SU-DHL-6 (cell line): ENCODE measurements at regions not wholly inside any gene's neighbourhood (a gene's known extent, or its start where the extent isn't known, plus 50 kb on each side); places are given as distances from the start of the nearest gene placed in this dataset.

Source experiments
- H2AFZ ChIP-seq: fragments of 200-600 bp; sonication (generic); 2 replicates; pipeline ENCODE4 v1.6.1; 2014; ENCODE audit warnings: low read depth, mild to moderate bottlenecking, moderate library complexity, mixed read lengths, antibody characterized with exemption, low read length; ENCODE audit not compliant: severe bottlenecking
- H3F3A ChIP-seq: fragments of 200-600 bp; shearing (Covaris generic); 2 replicates; pipeline ENCODE4 v1.6.0; 2016; ENCODE audit warnings: antibody characterized with exemption, mild to moderate bottlenecking; ENCODE audit not compliant: insufficient read depth
- H3K27ac ChIP-seq: fragments of 200-600 bp; sonication (generic); 2 replicates; pipeline ENCODE4 v1.5.1; 2016; ENCODE audit warnings: low read depth, mild to moderate bottlenecking, low read length, moderate library complexity, mixed read lengths
- H3K27me3 ChIP-seq: fragments of 200-600 bp; sonication (generic), shearing (Covaris generic); 2 replicates; pipeline ENCODE4 v1.6.0; 2014; ENCODE audit warnings: mild to moderate bottlenecking, low read length
- H3K36me3 ChIP-seq: fragments of 200-600 bp; sonication (generic); 2 replicates; pipeline ENCODE4 v1.6.1; 2014; ENCODE audit warnings: mild to moderate bottlenecking, low read length, mixed read lengths
- H3K4me2 ChIP-seq: fragments of 300-600, 200-600 bp; shearing (Covaris generic), sonication (generic); 2 replicates; pipeline ENCODE4 v1.6.0; 2014; ENCODE audit warnings: low read length, low read depth, mild to moderate bottlenecking; ENCODE audit not compliant: poor library complexity, severe bottlenecking
- H3K4me3 ChIP-seq: fragments of 200-600 bp; sonication (generic); 2 replicates; pipeline ENCODE4 v1.5.1; 2014; ENCODE audit warnings: antibody characterized with exemption, low read length, mild to moderate bottlenecking, mixed read lengths; ENCODE audit not compliant: insufficient read depth, poor library complexity, severe bottlenecking
- H3K79me2 ChIP-seq: fragments of 200-600 bp; sonication (generic); 2 replicates; pipeline ENCODE4 v1.6.1; 2014; ENCODE audit warnings: mild to moderate bottlenecking, low read length, moderate library complexity; ENCODE audit not compliant: insufficient read depth
- H3K9ac ChIP-seq: fragments of 200-600 bp; sonication (generic); 2 replicates; pipeline ENCODE4 v1.7.0; 2014; ENCODE audit warnings: mild to moderate bottlenecking, low read length
- H3K9me2 ChIP-seq: fragments of 200-600 bp; sonication (generic); replicated peaks from 2 replicates; pipeline ENCODE4 v1.6.1; 2014; ENCODE audit warnings: low read length; ENCODE audit not compliant: insufficient read depth
- H3K9me3 ChIP-seq: fragments of 200-600 bp; sonication (generic); 2 replicates; pipeline ENCODE4 v1.6.1; 2014; ENCODE audit warnings: low read length, mixed read lengths; ENCODE audit not compliant: insufficient read depth
- H4K20me1 ChIP-seq: fragments of 200-600 bp; sonication (generic); 2 replicates; pipeline ENCODE4 v1.6.1; 2014; ENCODE audit warnings: low read depth, mild to moderate bottlenecking, antibody characterized with exemption, low read length, moderate library complexity, mixed read lengths
- EZH2phosphoT487 ChIP-seq: fragments of 200-600 bp; sonication (generic), shearing (Covaris generic); conservative IDR thresholded peaks from 2 replicates; pipeline ENCODE4 v1.6.1; 2018; ENCODE audit warnings: mild to moderate bottlenecking, antibody characterized with exemption, low read length, moderate library complexity, mixed read lengths
- TF ChIP-seq, protein P1 (sequence below): fragments of 200-600 bp; sonication (generic); IDR thresholded peaks from one replicate; pipeline ENCODE4 v1.5.1; 2017; ENCODE audit warnings: antibody characterized with exemption, mild to moderate bottlenecking, low read length, moderate library complexity; ENCODE audit not compliant: insufficient read depth, poor library complexity, severe bottlenecking

GRCh38 chr5:106690585-106690984, 980.2 kb downstream of the EFNA5 start:
- Histone ChIP-seq H2AFZ (no peak overlapping the region), H3K9me2 (no peaks in the 10 kb centered on the region), H3K9me3 (no peaks in the 10 kb centered on the region)

DNA sequence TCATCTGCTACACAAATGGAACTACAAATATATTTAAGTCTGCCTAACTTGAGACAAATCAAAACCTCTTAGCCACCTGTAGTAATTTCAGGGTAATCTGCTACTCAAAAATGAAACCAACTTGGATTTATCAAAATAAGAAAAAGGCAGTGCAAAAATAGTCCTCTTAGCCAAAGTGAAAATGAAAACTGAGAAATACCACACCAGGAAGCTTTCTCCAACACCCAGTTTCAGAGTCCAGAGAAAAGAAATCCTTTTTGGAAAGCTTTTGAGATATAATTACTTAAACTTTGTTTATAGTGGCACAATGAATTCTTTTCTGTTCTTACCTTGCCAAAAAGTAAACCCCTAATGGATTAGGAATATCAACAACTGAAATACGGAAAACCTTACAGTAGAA, 990.4 kb downstream of the EFNA5 start:
- H3K4me2 ChIP-seq, result peak overlapping the region; percentile 43
- H3K79me2 ChIP-seq, result no peaks in the 10 kb centered on the region
- H3K27me3 ChIP-seq, result no peaks in the 10 kb centered on the region
- H3K36me3 ChIP-seq, result no peaks in the 10 kb centered on the region
- no peaks in the 10 kb centered on the region for H3K9me3 ChIP-seq
- H3K27ac ChIP-seq, result no peak overlapping the region
- H2AFZ ChIP-seq, result peak overlapping the region; percentile 39
- H3K9me2 ChIP-seq, result no peaks in the 10 kb centered on the region
- peak overlapping the region; percentile 10 for H3K4me3 ChIP-seq
- H3K9ac ChIP-seq, result no peak overlapping the region
- H4K20me1 ChIP-seq, result no peaks in the 10 kb centered on the region
- no peaks in the 10 kb centered on the region for H3F3A ChIP-seq
- TF ChIP-seq, protein P1, sequence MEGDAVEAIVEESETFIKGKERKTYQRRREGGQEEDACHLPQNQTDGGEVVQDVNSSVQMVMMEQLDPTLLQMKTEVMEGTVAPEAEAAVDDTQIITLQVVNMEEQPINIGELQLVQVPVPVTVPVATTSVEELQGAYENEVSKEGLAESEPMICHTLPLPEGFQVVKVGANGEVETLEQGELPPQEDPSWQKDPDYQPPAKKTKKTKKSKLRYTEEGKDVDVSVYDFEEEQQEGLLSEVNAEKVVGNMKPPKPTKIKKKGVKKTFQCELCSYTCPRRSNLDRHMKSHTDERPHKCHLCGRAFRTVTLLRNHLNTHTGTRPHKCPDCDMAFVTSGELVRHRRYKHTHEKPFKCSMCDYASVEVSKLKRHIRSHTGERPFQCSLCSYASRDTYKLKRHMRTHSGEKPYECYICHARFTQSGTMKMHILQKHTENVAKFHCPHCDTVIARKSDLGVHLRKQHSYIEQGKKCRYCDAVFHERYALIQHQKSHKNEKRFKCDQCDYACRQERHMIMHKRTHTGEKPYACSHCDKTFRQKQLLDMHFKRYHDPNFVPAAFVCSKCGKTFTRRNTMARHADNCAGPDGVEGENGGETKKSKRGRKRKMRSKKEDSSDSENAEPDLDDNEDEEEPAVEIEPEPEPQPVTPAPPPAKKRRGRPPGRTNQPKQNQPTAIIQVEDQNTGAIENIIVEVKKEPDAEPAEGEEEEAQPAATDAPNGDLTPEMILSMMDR, result no peak
- no peak for TF ChIP-seq EZH2phosphoT487

More at GRCh38 chr5:106690585-106690984, 980.2 kb downstream of the EFNA5 start:
- H3K4me2 ChIP-seq, result no peak overlapping the region
- no peaks in the 10 kb centered on the region for H3K36me3 ChIP-seq
- H3K79me2 ChIP-seq, result no peaks in the 10 kb centered on the region
- H3K27me3 ChIP-seq, result no peaks in the 10 kb centered on the region
- H3F3A ChIP-seq, result no peaks in the 10 kb centered on the region
- H3K4me3 ChIP-seq, result no peak overlapping the region
- H4K20me1 ChIP-seq, result no peaks in the 10 kb centered on the region
- no peak overlapping the region for H3K27ac ChIP-seq
- TF ChIP-seq EZH2phosphoT487, result no peak
- TF ChIP-seq, protein P1, result no peak
- no peak overlapping the region for H3K9ac ChIP-seq

- Histone ChIP-seq H3F3A (no peaks in the 10 kb centered on the region), H3K27ac (no peak overlapping the region), H3K4me2 (no peak overlapping the region), H3K9ac (no peak overlapping the region), H2AFZ (no peak overlapping the region), H4K20me1 (no peaks in the 10 kb centered on the region), H3K27me3 (no peaks in the 10 kb centered on the region), H3K4me3 (no peak overlapping the region), H3K9me3 (no peaks in the 10 kb centered on the region), H3K9me2 (no peaks in the 10 kb centered on the region), H3K36me3 (no peaks in the 10 kb centered on the region), H3K79me2 (no peaks in the 10 kb centered on the region)
- TF ChIP-seq, protein P1, result no peak
- TF ChIP-seq EZH2phosphoT487, result no peak
These were observed 993.7 kb downstream of the EFNA5 start for GRCh38 chr5:106677057-106677456.

DNA sequence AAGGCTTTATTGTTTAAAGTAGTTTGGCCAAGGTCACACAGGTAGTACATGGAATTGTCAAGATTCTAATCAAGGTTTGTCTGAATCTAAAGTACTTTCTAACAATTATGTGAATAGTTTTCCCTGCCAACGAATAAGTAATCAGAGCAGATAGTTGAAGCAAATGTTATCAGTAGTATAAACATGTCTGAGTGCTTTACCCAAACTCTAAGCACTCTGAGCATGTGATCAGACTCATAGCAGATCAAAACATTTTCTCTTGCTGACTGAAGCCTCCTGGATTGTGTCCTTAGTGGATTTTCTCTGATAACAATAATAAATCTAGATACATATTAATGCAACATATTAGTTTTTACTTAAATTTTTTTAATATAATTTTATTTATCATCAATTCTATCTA, 995.0 kb downstream of the EFNA5 start:
- H3K4me2 ChIP-seq, result no peak overlapping the region
- no peaks in the 10 kb centered on the region for H3F3A ChIP-seq
- no peak overlapping the region for H3K9ac ChIP-seq
- no peaks in the 10 kb centered on the region for H3K79me2 ChIP-seq
- no peaks in the 10 kb centered on the region for H3K9me3 ChIP-seq
- no peaks in the 10 kb centered on the region for H3K36me3 ChIP-seq
- H3K27me3 ChIP-seq, result no peaks in the 10 kb centered on the region
- no peak overlapping the region for H2AFZ ChIP-seq
- no peaks in the 10 kb centered on the region for H3K9me2 ChIP-seq
- TF ChIP-seq EZH2phosphoT487, result no peak
- TF ChIP-seq, protein P1, result no peak
- no peak overlapping the region for H3K4me3 ChIP-seq
- H3K27ac ChIP-seq, result no peak overlapping the region
- H4K20me1 ChIP-seq, result no peaks in the 10 kb centered on the region
